HCT116 (cell line): ENCODE measurements at regions not wholly inside any gene's neighbourhood (a gene's known extent, or its start where the extent isn't known, plus 50 kb on each side); places are given as distances from the start of the nearest gene placed in this dataset.

Experiments
- ATAC-seq: fragments of 200-7000 bp; cut with Tn5 transposase; 2 replicates; pipeline ENCODE4 v1.9.1; 2020; ENCODE audit warnings: mild to moderate bottlenecking, moderate library complexity
- BruUV-seq: library from RNA; stranded (reverse); fragments of 400-500 nt; replicated peaks from 2 replicates; lab custom pipeline; 2021; lab: Mats Ljungman, UMichigan
- CTCF ChIA-PET: fragments of 300-600 bp; sonication (Branson Sonifier 250); formaldehyde crosslinking; loops from one replicate; lab custom pipeline; 2021; ENCODE audit warnings: antibody characterized with exemption; lab: Charles Lee
- POLR2A ChIA-PET: fragments of 300-600, 350-600 bp; sonication (Branson Sonifier 250); formaldehyde crosslinking; loops from one replicate; lab custom pipeline; 2021; ENCODE audit warnings: antibody characterized with exemption; lab: Charles Lee
- RAD21 ChIA-PET, 2 experiments: fragments of 300-600 bp; sonication (Branson Sonifier 250); formaldehyde crosslinking; loops; one replicate each; lab custom pipeline; 2023; ENCODE audit warnings: low total read pairs in 2 of 2; ENCODE audit not compliant: uncharacterized antibody in 2 of 2, unreplicated experiment in 2 of 2, low non-redundant PET in 1 of 2; lab: Charles Lee
- DNase-seq: peaks from one replicate; pipeline ENCODE4 v3.0.0-alpha.2; 2010; ENCODE audit warnings: low read depth, low spot score
- H2AFZ ChIP-seq: fragments of 200-600 bp; shearing (Covaris generic), sonication (generic); 2 replicates; pipeline ENCODE4 v1.6.1; 2017; ENCODE audit warnings: low read depth, mixed run types, mixed read lengths, antibody characterized with exemption, low read length; ENCODE audit not compliant: poor library complexity, severe bottlenecking
- H3K27ac ChIP-seq: 2 replicates; pipeline ENCODE4 v1.5.1; 2012; ENCODE audit warnings: low read depth, low read length
- H3K27me3 ChIP-seq: fragments of 200-600 bp; sonication (generic); 2 replicates; pipeline ENCODE4 v1.6.1; 2016; ENCODE audit warnings: mixed run types, low read length, mixed read lengths; ENCODE audit not compliant: insufficient read depth
- H3K36me3 ChIP-seq, 2 experiments: fragments of 200-500 bp in 1 of 2; fragments of 200-600 bp in 1 of 2; sonication (Bioruptor generic) in 1 of 2; sonication (generic) in 1 of 2; 2 replicates each; pipeline versions ENCODE4 v1.5.1 to v1.6.1; 2014 to 2016; ENCODE audit warnings: low read length in 2 of 2, inconsistent platforms in 1 of 2, mixed read lengths in 1 of 2, mixed run types in 1 of 2; ENCODE audit not compliant: insufficient read depth in 2 of 2, control insufficient read depth in 1 of 2
- H3K4me1 ChIP-seq, 2 experiments: fragments of 200-600 bp in 1 of 2; sonication (generic) in 1 of 2; 2 replicates each; pipeline versions ENCODE4 v1.5.1 to v1.6.1; 2012 to 2017; ENCODE audit warnings: low read length in 2 of 2, inconsistent platforms in 1 of 2, mild to moderate bottlenecking in 1 of 2, mixed read lengths in 1 of 2, mixed run types in 1 of 2, moderate library complexity in 1 of 2; ENCODE audit not compliant: insufficient read depth in 2 of 2, control insufficient read depth in 1 of 2
- H3K4me2 ChIP-seq: fragments of 200-600 bp; sonication (generic); 2 replicates; pipeline ENCODE4 v1.6.1; 2017; ENCODE audit warnings: mixed run types, low read length, mixed read lengths
- H3K4me3 ChIP-seq, 2 experiments: fragments of 200-600 bp in 1 of 2; sonication (generic) in 1 of 2; replicated peaks in 1 of 2; 2 replicates each; pipeline ENCODE4 v1.5.1; 2011 to 2016; ENCODE audit warnings: low read length in 2 of 2, control low read depth in 1 of 2, low read depth in 1 of 2, mild to moderate bottlenecking in 1 of 2, mixed read lengths in 1 of 2, mixed run types in 1 of 2
- H3K79me2 ChIP-seq: fragments of 200-600 bp; sonication (generic); 2 replicates; pipeline ENCODE4 v1.6.1; 2017; ENCODE audit warnings: mild to moderate bottlenecking, mixed run types, low read length, moderate library complexity, mixed read lengths; ENCODE audit not compliant: insufficient read depth
- H3K9ac ChIP-seq: fragments of 200-600 bp; sonication (generic); 2 replicates; pipeline ENCODE4 v1.6.1; 2016; ENCODE audit warnings: low read length, mixed read lengths
- H3K9me2 ChIP-seq: fragments of 200-600 bp; sonication (generic), shearing (Covaris generic); 2 replicates; pipeline ENCODE4 v1.6.1; 2017; ENCODE audit warnings: mixed run types, mild to moderate bottlenecking, moderate library complexity; ENCODE audit not compliant: insufficient read depth
- H3K9me3 ChIP-seq, 2 experiments: fragments of 200-500 bp in 1 of 2; fragments of 200-600 bp in 1 of 2; sonication (Bioruptor generic) in 1 of 2; sonication (generic) in 1 of 2; 2 replicates each; pipeline ENCODE4 v1.6.1; 2014 to 2017; ENCODE audit warnings: low read length in 2 of 2, mixed read lengths in 2 of 2, inconsistent platforms in 1 of 2, low read depth in 1 of 2, mild to moderate bottlenecking in 1 of 2, mixed run types in 1 of 2, moderate library complexity in 1 of 2; ENCODE audit not compliant: control insufficient read depth in 1 of 2, insufficient read depth in 1 of 2
- H4K20me1 ChIP-seq: fragments of 200-600 bp; sonication (generic), shearing (Covaris generic); 2 replicates; pipeline ENCODE4 v1.6.1; 2017; ENCODE audit warnings: mixed run types, mild to moderate bottlenecking, moderate library complexity; ENCODE audit not compliant: insufficient read depth
- CBX3 ChIP-seq: IDR thresholded peaks from 2 replicates; pipeline ENCODE4 v1.6.1; 2012; ENCODE audit warnings: low read depth
- CEBPB ChIP-seq: IDR thresholded peaks from 2 replicates; pipeline ENCODE4 v1.6.1; 2012; ENCODE audit warnings: low read depth
- EGR1 ChIP-seq: IDR thresholded peaks from 2 replicates; pipeline ENCODE4 v1.6.1; 2012; ENCODE audit warnings: low read depth
- ELF1 ChIP-seq: IDR thresholded peaks from 2 replicates; pipeline ENCODE4 v1.6.1; 2012; ENCODE audit warnings: low read depth, borderline replicate concordance
- EZH2phosphoT487 ChIP-seq: fragments of 200-600 bp; IDR thresholded peaks from 2 replicates; pipeline ENCODE4 v1.6.1; 2018; ENCODE audit warnings: antibody characterized with exemption, borderline replicate concordance
- FOSL1 ChIP-seq: IDR thresholded peaks from 2 replicates; pipeline ENCODE4 v1.6.1; 2012; ENCODE audit warnings: low read depth
- JUND ChIP-seq: IDR thresholded peaks from 2 replicates; pipeline ENCODE4 v1.6.1; 2012
- POLR2A ChIP-seq: IDR thresholded peaks from 2 replicates; pipeline ENCODE4 v1.7.0; 2011; ENCODE audit warnings: borderline replicate concordance; ENCODE audit not compliant: insufficient read depth, insufficient read length; ENCODE audit errors: extremely low read depth
- RAD21 ChIP-seq: IDR thresholded peaks from 2 replicates; pipeline ENCODE4 v1.6.1; 2012; ENCODE audit warnings: low read depth, mild to moderate bottlenecking
- SIN3A ChIP-seq: IDR thresholded peaks from 2 replicates; pipeline ENCODE4 v1.6.1; 2012; ENCODE audit warnings: low read depth
- YY1 ChIP-seq: IDR thresholded peaks from 2 replicates; pipeline ENCODE4 v1.6.1; 2011; ENCODE audit warnings: low read length, low read depth, moderate library complexity, mild to moderate bottlenecking; ENCODE audit not compliant: insufficient replicate concordance; ENCODE audit errors: extremely low read depth
- ZFX ChIP-seq: fragments of 450-650 bp; IDR thresholded peaks from 2 replicates; pipeline ENCODE4 v1.6.1; 2017
- ZNF274 ChIP-seq: fragments of 200-500 bp; sonication (Bioruptor generic); IDR thresholded peaks from 2 replicates; pipeline ENCODE4 v1.6.1; 2014; ENCODE audit warnings: mild to moderate bottlenecking, low read depth, low read length, inconsistent platforms
- intact Hi-C: fragments of 100-400 bp; cut with micrococcal nuclease; formaldehyde crosslinking; loops from 2 replicates; pipeline ENCODE4 v1.10.0; 2022
- TF ChIP-seq, protein P1 (sequence below): IDR thresholded peaks from 2 replicates; pipeline ENCODE4 v1.6.1; 2011; ENCODE audit warnings: mild to moderate bottlenecking, low read length, moderate library complexity; ENCODE audit not compliant: insufficient replicate concordance; ENCODE audit errors: extremely low read depth
- TF ChIP-seq, protein P2 (sequence below): IDR thresholded peaks from 2 replicates; pipeline ENCODE4 v1.6.1; 2012; ENCODE audit warnings: low read depth

DNA sequence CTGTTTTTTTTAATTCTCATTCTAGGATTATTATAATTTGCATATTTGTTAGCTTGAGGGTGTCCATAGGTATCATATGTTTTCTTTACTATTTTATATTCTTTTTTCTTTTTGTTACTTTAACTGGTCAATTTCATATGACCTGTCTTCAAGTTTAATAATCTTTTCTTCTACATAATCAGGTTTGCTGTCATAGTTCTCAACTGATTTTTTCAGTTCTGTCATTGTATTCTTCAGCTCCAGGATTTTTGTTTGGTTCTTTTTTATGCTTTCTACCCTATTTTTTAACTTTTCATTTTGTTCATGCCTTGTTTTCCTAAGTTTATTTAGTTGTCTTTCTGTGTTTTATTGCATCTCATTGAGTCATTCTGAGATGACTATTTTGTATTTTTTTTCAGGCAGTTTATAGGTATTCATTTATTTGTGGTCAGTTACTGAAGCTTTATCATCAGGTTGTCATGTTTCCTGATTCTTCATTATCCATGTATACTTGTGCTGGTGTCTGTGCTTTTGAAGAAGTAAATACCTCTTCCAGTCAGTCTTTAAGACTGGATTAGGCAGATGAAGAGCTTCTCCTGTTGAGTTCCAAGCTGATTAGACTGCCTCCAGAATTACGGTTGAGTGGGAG lies 220.3 kb upstream of the VEGFC start:
- H3K36me3 ChIP-seq: no peaks in the 10 kb centered on the region
- no peak overlapping the region for H2AFZ ChIP-seq
- ChIA-PET CTCF (interaction anchor here (1.1 kb wide), 1 partner anchor 34 kb away, joined by 3 read pairs; no protein-coding TSS in a partner anchor), POLR2A (no interaction called here), RAD21 (no interaction called here)
- H4K20me1 ChIP-seq: no peaks in the 10 kb centered on the region
- H3K79me2 ChIP-seq: no peaks in the 10 kb centered on the region
- H3K4me1 ChIP-seq: peaks cover 0 to 5% of the 10 kb centered on the region in 2 experiments; a peak in 1 of 4 replicates
- intact Hi-C loops: no loop called here
- H3K4me2 ChIP-seq: no peak overlapping the region
- H3K4me3 ChIP-seq: no peak overlapping the region
- H3K9me3 ChIP-seq: no peaks in the 10 kb centered on the region; a peak in 1 of 4 replicates
- no peaks in the 10 kb centered on the region for H3K27me3 ChIP-seq
- H3K9me2 ChIP-seq: no peaks in the 10 kb centered on the region
- H3K9ac ChIP-seq: no peak overlapping the region
- TF ChIP-seq EGR1 (no peak), POLR2A (no peak)
- ATAC-seq (no peak), DNase-seq (no peak)
- no TSS peak for BruUV-seq
- no peak overlapping the region for H3K27ac ChIP-seq

DNA sequence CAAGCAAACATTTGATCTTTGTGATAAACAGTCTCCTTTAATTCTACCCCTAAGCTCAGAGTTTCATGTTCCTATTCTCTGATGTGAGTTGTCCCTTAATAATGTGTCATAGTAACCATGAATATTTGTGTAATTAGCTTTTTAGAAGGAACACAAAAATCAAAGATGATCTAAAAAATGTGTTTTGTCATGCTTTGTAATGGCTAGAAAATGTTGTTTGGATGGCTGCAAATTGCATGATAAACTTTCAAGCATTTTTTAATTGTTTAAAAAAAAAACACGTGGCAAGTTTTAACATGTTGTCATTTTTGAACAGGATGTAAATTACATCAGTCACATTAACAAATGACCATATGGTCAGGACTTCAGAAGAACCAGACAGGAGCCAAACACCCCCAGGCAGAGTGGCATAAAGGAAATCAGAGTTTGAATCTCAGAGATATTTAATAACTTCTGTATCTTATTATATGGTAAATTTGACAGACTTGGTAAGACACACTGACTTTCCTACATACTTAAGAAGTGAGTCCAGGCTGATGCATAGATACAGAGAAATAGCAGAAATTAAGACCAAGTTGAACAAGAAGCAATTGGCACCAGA lies 223.9 kb upstream of the VEGFC start:
- intact Hi-C loops: no loop called here
- H3K9me2 ChIP-seq: no peaks in the 10 kb centered on the region
- no peaks in the 10 kb centered on the region for H3K4me1 ChIP-seq
- no TSS peak for BruUV-seq
- H3K9ac ChIP-seq: no peak overlapping the region
- POLR2A ChIA-PET: no interaction called here
- CTCF ChIA-PET: no interaction called here
- H3K4me2 ChIP-seq: no peak overlapping the region
- DNase-seq (no peak), ATAC-seq (no peak)
- no peaks in the 10 kb centered on the region for H3K27me3 ChIP-seq
- H3K27ac ChIP-seq: no peak overlapping the region
- RAD21 ChIA-PET: no interaction called here
- no peak overlapping the region for H2AFZ ChIP-seq
- no peaks in the 10 kb centered on the region for H4K20me1 ChIP-seq
- no peaks in the 10 kb centered on the region for H3K79me2 ChIP-seq
- H3K9me3 ChIP-seq: no peaks in the 10 kb centered on the region; a peak in 1 of 4 replicates
- H3K4me3 ChIP-seq: no peak overlapping the region
- H3K36me3 ChIP-seq: no peaks in the 10 kb centered on the region
- TF ChIP-seq FOSL1 (no peak), ZFX (no peak), EGR1 (no peak), EZH2phosphoT487 (no peak), SIN3A (no peak), POLR2A (no peak), YY1 (no peak), CEBPB (no peak), RAD21 (no peak), JUND (no peak), ZNF274 (no peak), CBX3 (no peak), ELF1 (no peak)
- TF ChIP-seq, protein P1, sequence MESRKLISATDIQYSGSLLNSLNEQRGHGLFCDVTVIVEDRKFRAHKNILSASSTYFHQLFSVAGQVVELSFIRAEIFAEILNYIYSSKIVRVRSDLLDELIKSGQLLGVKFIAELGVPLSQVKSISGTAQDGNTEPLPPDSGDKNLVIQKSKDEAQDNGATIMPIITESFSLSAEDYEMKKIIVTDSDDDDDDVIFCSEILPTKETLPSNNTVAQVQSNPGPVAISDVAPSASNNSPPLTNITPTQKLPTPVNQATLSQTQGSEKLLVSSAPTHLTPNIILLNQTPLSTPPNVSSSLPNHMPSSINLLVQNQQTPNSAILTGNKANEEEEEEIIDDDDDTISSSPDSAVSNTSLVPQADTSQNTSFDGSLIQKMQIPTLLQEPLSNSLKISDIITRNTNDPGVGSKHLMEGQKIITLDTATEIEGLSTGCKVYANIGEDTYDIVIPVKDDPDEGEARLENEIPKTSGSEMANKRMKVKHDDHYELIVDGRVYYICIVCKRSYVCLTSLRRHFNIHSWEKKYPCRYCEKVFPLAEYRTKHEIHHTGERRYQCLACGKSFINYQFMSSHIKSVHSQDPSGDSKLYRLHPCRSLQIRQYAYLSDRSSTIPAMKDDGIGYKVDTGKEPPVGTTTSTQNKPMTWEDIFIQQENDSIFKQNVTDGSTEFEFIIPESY: no peak
- TF ChIP-seq, protein P2, sequence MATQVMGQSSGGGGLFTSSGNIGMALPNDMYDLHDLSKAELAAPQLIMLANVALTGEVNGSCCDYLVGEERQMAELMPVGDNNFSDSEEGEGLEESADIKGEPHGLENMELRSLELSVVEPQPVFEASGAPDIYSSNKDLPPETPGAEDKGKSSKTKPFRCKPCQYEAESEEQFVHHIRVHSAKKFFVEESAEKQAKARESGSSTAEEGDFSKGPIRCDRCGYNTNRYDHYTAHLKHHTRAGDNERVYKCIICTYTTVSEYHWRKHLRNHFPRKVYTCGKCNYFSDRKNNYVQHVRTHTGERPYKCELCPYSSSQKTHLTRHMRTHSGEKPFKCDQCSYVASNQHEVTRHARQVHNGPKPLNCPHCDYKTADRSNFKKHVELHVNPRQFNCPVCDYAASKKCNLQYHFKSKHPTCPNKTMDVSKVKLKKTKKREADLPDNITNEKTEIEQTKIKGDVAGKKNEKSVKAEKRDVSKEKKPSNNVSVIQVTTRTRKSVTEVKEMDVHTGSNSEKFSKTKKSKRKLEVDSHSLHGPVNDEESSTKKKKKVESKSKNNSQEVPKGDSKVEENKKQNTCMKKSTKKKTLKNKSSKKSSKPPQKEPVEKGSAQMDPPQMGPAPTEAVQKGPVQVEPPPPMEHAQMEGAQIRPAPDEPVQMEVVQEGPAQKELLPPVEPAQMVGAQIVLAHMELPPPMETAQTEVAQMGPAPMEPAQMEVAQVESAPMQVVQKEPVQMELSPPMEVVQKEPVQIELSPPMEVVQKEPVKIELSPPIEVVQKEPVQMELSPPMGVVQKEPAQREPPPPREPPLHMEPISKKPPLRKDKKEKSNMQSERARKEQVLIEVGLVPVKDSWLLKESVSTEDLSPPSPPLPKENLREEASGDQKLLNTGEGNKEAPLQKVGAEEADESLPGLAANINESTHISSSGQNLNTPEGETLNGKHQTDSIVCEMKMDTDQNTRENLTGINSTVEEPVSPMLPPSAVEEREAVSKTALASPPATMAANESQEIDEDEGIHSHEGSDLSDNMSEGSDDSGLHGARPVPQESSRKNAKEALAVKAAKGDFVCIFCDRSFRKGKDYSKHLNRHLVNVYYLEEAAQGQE: no peak
